NCI-H748 treated with DMSO at 0.1 percent for 48 hours (cell line): ENCODE measurements at regions not wholly inside any gene's neighbourhood (a gene's known extent, or its start where the extent isn't known, plus 50 kb on each side); places are given as distances from the start of the nearest gene placed in this dataset.

Experiments
- DNase-seq: peaks from one replicate; lab custom pipeline; 2025; lab: John Stamatoyannopoulos, UW

GRCh38 chr4:117429506-117429905 lies 344.1 kb upstream of the TRAM1L1 start:
- DNase-seq = no peak

- no peak for DNase-seq
Measured at GRCh38 chr4:117434424-117434823, 349.0 kb upstream of the TRAM1L1 start.

- DNase-seq = no peak
Measured at GRCh38 chr4:117447925-117448324, 362.5 kb upstream of the TRAM1L1 start.

- no peak for DNase-seq
Measured at GRCh38 chr4:117455088-117455487, 369.7 kb upstream of the TRAM1L1 start.

GRCh38 chr4:117466388-117466787 lies 381.0 kb upstream of the TRAM1L1 start:
- no peak for DNase-seq

GRCh38 chr4:117467404-117467803 lies 382.0 kb upstream of the TRAM1L1 start:
- DNase-seq = no peak

GRCh38 chr4:117474987-117475386 lies 389.6 kb upstream of the TRAM1L1 start:
- no peak for DNase-seq

GRCh38 chr4:117477925-117478324 lies 392.5 kb upstream of the TRAM1L1 start:
- DNase-seq = no peak

GRCh38 chr4:117478702-117479101 lies 393.3 kb upstream of the TRAM1L1 start:
- no peak for DNase-seq

GRCh38 chr4:117479673-117480072 lies 394.3 kb upstream of the TRAM1L1 start:
- no peak for DNase-seq

GRCh38 chr4:117481742-117482141 lies 396.4 kb upstream of the TRAM1L1 start:
- no peak for DNase-seq

GRCh38 chr4:117488692-117489091 lies 403.3 kb upstream of the TRAM1L1 start:
- no peak for DNase-seq

GRCh38 chr4:117489107-117489506 lies 403.7 kb upstream of the TRAM1L1 start:
- DNase-seq = no peak

GRCh38 chr4:117491516-117491915 lies 406.1 kb upstream of the TRAM1L1 start:
- DNase-seq = no peak

GRCh38 chr4:117495802-117496201 lies 410.4 kb upstream of the TRAM1L1 start:
- no peak for DNase-seq

- DNase-seq = no peak
Measured at GRCh38 chr4:117512414-117512813, 427.0 kb upstream of the TRAM1L1 start.

GRCh38 chr4:117514391-117515175 lies 429.2 kb upstream of the TRAM1L1 start:
- DNase-seq = no peak

- DNase-seq = no peak
Measured at GRCh38 chr4:117515921-117516320, 430.5 kb upstream of the TRAM1L1 start.

- DNase-seq = no peak
Measured at GRCh38 chr4:117527601-117528000, 442.2 kb upstream of the TRAM1L1 start.

GRCh38 chr4:117529401-117529800 lies 444.0 kb upstream of the TRAM1L1 start:
- no peak for DNase-seq

- no peak for DNase-seq
Measured at GRCh38 chr4:117533501-117533900, 448.1 kb upstream of the TRAM1L1 start.

GRCh38 chr4:117545039-117545438 lies 459.7 kb upstream of the TRAM1L1 start:
- no peak for DNase-seq

- DNase-seq = no peak
Measured at GRCh38 chr4:117549524-117549923, 464.1 kb upstream of the TRAM1L1 start.

- no peak for DNase-seq
Measured at GRCh38 chr4:117550085-117550484, 464.7 kb upstream of the TRAM1L1 start.
